ENCODE measurements at regions not wholly inside any gene's neighbourhood (a gene's known extent, or its start where the extent isn't known, plus 50 kb on each side); places are given as distances from the start of the nearest gene placed in this dataset.

DNA sequence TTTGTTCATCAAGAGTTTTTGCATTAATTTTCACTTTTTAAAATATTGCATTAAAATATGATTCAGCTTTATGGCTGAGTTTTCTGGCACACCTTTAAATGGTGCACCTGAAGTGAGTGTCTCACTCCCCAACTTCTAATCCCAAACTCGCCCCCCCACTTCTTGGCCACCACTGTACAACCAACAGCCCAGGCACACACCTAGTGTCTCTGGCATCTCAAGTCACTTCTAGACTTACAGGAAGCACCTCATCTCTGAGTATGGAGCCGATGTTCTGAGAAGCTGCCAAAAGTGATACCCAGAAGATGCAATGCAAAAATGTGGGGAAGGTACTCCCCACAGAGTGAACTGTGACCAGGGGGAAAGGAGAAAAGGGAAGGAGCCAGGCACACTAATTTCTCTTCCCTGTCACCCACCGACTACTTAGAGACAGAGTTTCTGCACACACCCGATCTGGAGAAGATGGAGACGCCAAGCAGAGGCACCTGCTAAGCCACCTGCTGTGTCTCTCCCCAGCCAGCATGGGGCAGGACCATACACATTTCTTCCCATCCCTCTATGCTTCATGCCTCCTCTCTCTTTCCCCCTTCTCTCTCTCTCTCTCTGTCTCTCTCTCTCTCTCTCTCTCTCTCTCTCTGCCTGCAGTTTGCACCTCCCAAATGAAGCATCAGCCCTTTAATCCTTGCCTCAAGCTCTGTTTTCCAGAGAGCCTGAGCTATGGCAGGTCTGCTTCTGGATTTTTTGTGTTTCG is 155.3 kb upstream of the ZNF507 start (continued):
- TF ChIP-seq, protein P1, sequence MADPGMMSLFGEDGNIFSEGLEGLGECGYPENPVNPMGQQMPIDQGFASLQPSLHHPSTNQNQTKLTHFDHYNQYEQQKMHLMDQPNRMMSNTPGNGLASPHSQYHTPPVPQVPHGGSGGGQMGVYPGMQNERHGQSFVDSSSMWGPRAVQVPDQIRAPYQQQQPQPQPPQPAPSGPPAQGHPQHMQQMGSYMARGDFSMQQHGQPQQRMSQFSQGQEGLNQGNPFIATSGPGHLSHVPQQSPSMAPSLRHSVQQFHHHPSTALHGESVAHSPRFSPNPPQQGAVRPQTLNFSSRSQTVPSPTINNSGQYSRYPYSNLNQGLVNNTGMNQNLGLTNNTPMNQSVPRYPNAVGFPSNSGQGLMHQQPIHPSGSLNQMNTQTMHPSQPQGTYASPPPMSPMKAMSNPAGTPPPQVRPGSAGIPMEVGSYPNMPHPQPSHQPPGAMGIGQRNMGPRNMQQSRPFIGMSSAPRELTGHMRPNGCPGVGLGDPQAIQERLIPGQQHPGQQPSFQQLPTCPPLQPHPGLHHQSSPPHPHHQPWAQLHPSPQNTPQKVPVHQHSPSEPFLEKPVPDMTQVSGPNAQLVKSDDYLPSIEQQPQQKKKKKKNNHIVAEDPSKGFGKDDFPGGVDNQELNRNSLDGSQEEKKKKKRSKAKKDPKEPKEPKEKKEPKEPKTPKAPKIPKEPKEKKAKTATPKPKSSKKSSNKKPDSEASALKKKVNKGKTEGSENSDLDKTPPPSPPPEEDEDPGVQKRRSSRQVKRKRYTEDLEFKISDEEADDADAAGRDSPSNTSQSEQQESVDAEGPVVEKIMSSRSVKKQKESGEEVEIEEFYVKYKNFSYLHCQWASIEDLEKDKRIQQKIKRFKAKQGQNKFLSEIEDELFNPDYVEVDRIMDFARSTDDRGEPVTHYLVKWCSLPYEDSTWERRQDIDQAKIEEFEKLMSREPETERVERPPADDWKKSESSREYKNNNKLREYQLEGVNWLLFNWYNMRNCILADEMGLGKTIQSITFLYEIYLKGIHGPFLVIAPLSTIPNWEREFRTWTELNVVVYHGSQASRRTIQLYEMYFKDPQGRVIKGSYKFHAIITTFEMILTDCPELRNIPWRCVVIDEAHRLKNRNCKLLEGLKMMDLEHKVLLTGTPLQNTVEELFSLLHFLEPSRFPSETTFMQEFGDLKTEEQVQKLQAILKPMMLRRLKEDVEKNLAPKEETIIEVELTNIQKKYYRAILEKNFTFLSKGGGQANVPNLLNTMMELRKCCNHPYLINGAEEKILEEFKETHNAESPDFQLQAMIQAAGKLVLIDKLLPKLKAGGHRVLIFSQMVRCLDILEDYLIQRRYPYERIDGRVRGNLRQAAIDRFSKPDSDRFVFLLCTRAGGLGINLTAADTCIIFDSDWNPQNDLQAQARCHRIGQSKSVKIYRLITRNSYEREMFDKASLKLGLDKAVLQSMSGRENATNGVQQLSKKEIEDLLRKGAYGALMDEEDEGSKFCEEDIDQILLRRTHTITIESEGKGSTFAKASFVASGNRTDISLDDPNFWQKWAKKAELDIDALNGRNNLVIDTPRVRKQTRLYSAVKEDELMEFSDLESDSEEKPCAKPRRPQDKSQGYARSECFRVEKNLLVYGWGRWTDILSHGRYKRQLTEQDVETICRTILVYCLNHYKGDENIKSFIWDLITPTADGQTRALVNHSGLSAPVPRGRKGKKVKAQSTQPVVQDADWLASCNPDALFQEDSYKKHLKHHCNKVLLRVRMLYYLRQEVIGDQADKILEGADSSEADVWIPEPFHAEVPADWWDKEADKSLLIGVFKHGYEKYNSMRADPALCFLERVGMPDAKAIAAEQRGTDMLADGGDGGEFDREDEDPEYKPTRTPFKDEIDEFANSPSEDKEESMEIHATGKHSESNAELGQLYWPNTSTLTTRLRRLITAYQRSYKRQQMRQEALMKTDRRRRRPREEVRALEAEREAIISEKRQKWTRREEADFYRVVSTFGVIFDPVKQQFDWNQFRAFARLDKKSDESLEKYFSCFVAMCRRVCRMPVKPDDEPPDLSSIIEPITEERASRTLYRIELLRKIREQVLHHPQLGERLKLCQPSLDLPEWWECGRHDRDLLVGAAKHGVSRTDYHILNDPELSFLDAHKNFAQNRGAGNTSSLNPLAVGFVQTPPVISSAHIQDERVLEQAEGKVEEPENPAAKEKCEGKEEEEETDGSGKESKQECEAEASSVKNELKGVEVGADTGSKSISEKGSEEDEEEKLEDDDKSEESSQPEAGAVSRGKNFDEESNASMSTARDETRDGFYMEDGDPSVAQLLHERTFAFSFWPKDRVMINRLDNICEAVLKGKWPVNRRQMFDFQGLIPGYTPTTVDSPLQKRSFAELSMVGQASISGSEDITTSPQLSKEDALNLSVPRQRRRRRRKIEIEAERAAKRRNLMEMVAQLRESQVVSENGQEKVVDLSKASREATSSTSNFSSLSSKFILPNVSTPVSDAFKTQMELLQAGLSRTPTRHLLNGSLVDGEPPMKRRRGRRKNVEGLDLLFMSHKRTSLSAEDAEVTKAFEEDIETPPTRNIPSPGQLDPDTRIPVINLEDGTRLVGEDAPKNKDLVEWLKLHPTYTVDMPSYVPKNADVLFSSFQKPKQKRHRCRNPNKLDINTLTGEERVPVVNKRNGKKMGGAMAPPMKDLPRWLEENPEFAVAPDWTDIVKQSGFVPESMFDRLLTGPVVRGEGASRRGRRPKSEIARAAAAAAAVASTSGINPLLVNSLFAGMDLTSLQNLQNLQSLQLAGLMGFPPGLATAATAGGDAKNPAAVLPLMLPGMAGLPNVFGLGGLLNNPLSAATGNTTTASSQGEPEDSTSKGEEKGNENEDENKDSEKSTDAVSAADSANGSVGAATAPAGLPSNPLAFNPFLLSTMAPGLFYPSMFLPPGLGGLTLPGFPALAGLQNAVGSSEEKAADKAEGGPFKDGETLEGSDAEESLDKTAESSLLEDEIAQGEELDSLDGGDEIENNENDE (IDR thresholded peaks at IDR 0.05; ENCODE audit: insufficient replicate concordance, low read length) = no peak
- TF ChIP-seq, protein P2, sequence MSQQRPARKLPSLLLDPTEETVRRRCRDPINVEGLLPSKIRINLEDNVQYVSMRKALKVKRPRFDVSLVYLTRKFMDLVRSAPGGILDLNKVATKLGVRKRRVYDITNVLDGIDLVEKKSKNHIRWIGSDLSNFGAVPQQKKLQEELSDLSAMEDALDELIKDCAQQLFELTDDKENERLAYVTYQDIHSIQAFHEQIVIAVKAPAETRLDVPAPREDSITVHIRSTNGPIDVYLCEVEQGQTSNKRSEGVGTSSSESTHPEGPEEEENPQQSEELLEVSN (IDR thresholded peaks at IDR 0.05) = no peak
- TF ChIP-seq KDM4A (IDR thresholded peaks at IDR 0.05; ENCODE audit: low read depth, low read length, severe bottlenecking) = no peak
- no peak for TF ChIP-seq POU5F1 (IDR thresholded peaks at IDR 0.05; ENCODE audit: low read depth, low read length)
- no peak for TF ChIP-seq RBBP5 (IDR thresholded peaks at IDR 0.05; ENCODE audit: borderline replicate concordance, low read depth, low read length)
- TF ChIP-seq, protein P3, sequence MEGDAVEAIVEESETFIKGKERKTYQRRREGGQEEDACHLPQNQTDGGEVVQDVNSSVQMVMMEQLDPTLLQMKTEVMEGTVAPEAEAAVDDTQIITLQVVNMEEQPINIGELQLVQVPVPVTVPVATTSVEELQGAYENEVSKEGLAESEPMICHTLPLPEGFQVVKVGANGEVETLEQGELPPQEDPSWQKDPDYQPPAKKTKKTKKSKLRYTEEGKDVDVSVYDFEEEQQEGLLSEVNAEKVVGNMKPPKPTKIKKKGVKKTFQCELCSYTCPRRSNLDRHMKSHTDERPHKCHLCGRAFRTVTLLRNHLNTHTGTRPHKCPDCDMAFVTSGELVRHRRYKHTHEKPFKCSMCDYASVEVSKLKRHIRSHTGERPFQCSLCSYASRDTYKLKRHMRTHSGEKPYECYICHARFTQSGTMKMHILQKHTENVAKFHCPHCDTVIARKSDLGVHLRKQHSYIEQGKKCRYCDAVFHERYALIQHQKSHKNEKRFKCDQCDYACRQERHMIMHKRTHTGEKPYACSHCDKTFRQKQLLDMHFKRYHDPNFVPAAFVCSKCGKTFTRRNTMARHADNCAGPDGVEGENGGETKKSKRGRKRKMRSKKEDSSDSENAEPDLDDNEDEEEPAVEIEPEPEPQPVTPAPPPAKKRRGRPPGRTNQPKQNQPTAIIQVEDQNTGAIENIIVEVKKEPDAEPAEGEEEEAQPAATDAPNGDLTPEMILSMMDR (IDR thresholded peaks at IDR 0.05; ENCODE audit: control extremely low read depth in 1 of 3, insufficient read depth in 1 of 3, low read depth in 1 of 3, low read length in 3 of 3) = no peak
- TF ChIP-seq ZNF274 (IDR thresholded peaks at IDR 0.05; ENCODE audit: borderline replicate concordance, extremely low read depth, low read length) = no peak
